Keratinocyte (primary cell): ENCODE measurements at regions not wholly inside any gene's neighbourhood (a gene's known extent, or its start where the extent isn't known, plus 50 kb on each side); places are given as distances from the start of the nearest gene placed in this dataset.
"Not testable (repeated sequence)": the region's sequence is repeated elsewhere in the genome, so short reads cannot be mapped to it uniquely, and the experiment has no call there.

Experiments used
- EZH2 ChIP-seq: IDR thresholded peaks from one replicate; pipeline ENCODE4 v1.6.1; 2012; ENCODE audit warnings: inconsistent platforms, mild to moderate bottlenecking, low read length, moderate library complexity
- TF ChIP-seq, protein P1 (sequence below), 3 experiments: IDR thresholded peaks in 1 of 3; conservative IDR thresholded peaks in 1 of 3; optimal IDR thresholded peaks in 1 of 3; 2 replicates in 2 of 3; 3 replicates in 1 of 3; pipeline versions ENCODE3 to v1.5.1; 2011; ENCODE audit warnings: low read length in 3 of 3, mild to moderate bottlenecking in 3 of 3, moderate library complexity in 2 of 3, control low read depth in 1 of 3, inconsistent platforms in 1 of 3; ENCODE audit not compliant: insufficient read depth in 2 of 3; ENCODE audit errors: extremely low read depth in 1 of 3

DNA sequence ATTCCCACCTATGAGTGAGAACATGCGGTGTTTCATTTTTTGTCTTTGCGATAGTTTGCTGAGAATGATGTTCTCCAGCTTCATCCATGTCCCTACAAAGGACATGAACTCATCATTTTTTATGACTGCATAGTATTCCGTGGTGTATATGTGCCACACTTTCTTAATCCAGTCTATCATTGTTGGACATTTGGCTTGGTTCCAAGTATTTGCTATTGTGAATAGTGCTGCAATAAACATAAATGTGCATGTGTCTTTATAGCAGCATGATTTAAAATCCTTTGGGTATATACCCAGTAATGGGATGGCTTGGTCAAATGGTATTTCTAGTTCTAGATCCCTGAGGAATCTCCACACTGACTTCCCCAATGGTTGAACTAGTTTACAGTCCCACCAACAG is 138.9 kb upstream of the GNAI1 start:
- TF ChIP-seq, protein P1, sequence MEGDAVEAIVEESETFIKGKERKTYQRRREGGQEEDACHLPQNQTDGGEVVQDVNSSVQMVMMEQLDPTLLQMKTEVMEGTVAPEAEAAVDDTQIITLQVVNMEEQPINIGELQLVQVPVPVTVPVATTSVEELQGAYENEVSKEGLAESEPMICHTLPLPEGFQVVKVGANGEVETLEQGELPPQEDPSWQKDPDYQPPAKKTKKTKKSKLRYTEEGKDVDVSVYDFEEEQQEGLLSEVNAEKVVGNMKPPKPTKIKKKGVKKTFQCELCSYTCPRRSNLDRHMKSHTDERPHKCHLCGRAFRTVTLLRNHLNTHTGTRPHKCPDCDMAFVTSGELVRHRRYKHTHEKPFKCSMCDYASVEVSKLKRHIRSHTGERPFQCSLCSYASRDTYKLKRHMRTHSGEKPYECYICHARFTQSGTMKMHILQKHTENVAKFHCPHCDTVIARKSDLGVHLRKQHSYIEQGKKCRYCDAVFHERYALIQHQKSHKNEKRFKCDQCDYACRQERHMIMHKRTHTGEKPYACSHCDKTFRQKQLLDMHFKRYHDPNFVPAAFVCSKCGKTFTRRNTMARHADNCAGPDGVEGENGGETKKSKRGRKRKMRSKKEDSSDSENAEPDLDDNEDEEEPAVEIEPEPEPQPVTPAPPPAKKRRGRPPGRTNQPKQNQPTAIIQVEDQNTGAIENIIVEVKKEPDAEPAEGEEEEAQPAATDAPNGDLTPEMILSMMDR (optimal IDR thresholded peaks at IDR 0.05 in 1 of 3, IDR thresholded peaks at IDR 0.05 in 1 of 3, conservative IDR thresholded peaks at IDR 0.05 in 1 of 3; ENCODE audit: extremely low read depth in 1 of 3, insufficient read depth in 2 of 3, low read length in 3 of 3) = not testable (repeated sequence)
- not testable (repeated sequence) for TF ChIP-seq EZH2
